PC-9 (cell line): ENCODE measurements at regions not wholly inside any gene's neighbourhood (a gene's known extent, or its start where the extent isn't known, plus 50 kb on each side); places are given as distances from the start of the nearest gene placed in this dataset.

Experiments used
- EZH2 ChIP-seq: fragments of 200-600 bp; sonication (generic); IDR thresholded peaks from 2 replicates; pipeline ENCODE4 v1.8.0; 2017; ENCODE audit warnings: antibody characterized with exemption, low read depth
- TF ChIP-seq, protein P1 (sequence below): fragments of 200-600 bp; sonication (generic); conservative IDR thresholded peaks from 2 replicates; pipeline ENCODE4 v1.6.1; 2017; ENCODE audit warnings: mixed run types, antibody characterized with exemption, mild to moderate bottlenecking, moderate library complexity

DNA sequence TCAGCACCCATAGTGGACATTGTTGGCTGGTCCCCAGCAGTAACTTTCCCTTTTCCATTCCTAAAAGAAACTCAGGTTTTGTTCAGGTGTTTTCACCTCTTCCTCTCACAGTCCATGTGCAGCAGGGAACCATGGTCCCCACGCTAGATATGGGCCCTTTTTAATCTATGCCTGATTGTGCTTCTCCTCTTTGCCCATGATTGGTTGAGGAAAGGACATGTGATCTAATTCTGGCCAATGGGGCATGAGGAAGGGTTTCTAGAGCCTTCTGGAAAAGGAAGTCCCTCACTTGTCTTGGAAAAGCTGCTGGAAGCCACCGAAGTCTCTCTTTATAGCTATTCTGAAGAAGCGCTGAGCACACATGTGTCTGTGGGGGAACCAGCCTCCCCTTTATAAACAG, 330.7 kb downstream of the ACTR3B start:
- TF ChIP-seq, protein P1, sequence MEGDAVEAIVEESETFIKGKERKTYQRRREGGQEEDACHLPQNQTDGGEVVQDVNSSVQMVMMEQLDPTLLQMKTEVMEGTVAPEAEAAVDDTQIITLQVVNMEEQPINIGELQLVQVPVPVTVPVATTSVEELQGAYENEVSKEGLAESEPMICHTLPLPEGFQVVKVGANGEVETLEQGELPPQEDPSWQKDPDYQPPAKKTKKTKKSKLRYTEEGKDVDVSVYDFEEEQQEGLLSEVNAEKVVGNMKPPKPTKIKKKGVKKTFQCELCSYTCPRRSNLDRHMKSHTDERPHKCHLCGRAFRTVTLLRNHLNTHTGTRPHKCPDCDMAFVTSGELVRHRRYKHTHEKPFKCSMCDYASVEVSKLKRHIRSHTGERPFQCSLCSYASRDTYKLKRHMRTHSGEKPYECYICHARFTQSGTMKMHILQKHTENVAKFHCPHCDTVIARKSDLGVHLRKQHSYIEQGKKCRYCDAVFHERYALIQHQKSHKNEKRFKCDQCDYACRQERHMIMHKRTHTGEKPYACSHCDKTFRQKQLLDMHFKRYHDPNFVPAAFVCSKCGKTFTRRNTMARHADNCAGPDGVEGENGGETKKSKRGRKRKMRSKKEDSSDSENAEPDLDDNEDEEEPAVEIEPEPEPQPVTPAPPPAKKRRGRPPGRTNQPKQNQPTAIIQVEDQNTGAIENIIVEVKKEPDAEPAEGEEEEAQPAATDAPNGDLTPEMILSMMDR = no peak
- no peak for TF ChIP-seq EZH2
